ENCODE measurements at regions not wholly inside any gene's neighbourhood (a gene's known extent, or its start where the extent isn't known, plus 50 kb on each side); places are given as distances from the start of the nearest gene placed in this dataset.

- no peak overlapping the region for H3K27ac Mint-ChIP-seq
- H3K4me3 Mint-ChIP-seq = no peak overlapping the region
- no peak for ATAC-seq
- H3K27me3 Mint-ChIP-seq = no peaks in the 10 kb centered on the region
- H3K36me3 Mint-ChIP-seq = no peaks in the 10 kb centered on the region
- no peak for DNase-seq (ENCODE audit: low spot score)
- H3K4me1 Mint-ChIP-seq (ENCODE audit: low read depth in 2 of 2) = no peaks in the 10 kb centered on the region
- peaks cover 1% of the 10 kb centered on the region for H3K9me3 Mint-ChIP-seq
These were observed 145.5 kb downstream of the SLC6A15 start for GRCh38 chr12:84767079-84767478.

- H3K27me3 Mint-ChIP-seq = no peaks in the 10 kb centered on the region
- no peaks in the 10 kb centered on the region for H3K4me1 Mint-ChIP-seq (ENCODE audit: low read depth in 2 of 2)
- peaks cover 3% of the 10 kb centered on the region for H3K9me3 Mint-ChIP-seq
- ATAC-seq (no peak), DNase-seq (ENCODE audit: low spot score) (no peak)
- H3K4me3 Mint-ChIP-seq = no peak overlapping the region
- no peak overlapping the region for H3K27ac Mint-ChIP-seq
- no peaks in the 10 kb centered on the region for H3K36me3 Mint-ChIP-seq
These were observed 146.2 kb downstream of the SLC6A15 start for GRCh38 chr12:84766375-84766774.

DNA sequence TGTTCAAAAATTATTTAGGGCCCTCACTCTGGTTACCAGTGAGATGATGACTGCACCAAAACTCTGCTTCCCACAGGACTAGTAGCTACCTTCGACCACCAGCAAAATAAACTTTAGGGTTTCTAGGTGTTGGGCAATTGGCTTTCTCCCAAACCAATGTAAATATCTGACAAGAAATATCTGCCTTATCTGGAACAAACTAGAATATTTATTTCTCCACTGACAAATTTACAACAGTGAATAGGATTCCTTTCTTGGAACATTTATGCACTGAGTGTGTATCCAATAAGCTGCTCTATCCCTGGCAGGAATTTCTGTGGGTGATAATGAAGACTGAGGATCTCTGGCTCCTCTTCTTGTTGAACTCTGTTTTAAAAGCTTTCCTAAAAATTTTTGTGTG lies 148.6 kb downstream of the SLC6A15 start:
- no peak for DNase-seq (ENCODE audit: low spot score)
- H3K27me3 Mint-ChIP-seq = no peaks in the 10 kb centered on the region
- no peak for ATAC-seq
- H3K4me1 Mint-ChIP-seq (ENCODE audit: low read depth in 2 of 2) = no peaks in the 10 kb centered on the region
- peaks cover 6% of the 10 kb centered on the region for H3K9me3 Mint-ChIP-seq
- H3K4me3 Mint-ChIP-seq = no peak overlapping the region
- H3K36me3 Mint-ChIP-seq = no peaks in the 10 kb centered on the region
- H3K27ac Mint-ChIP-seq = no peak overlapping the region

- H3K9me3 Mint-ChIP-seq = peaks cover 9% of the 10 kb centered on the region
- H3K36me3 Mint-ChIP-seq = peaks cover 1% of the 10 kb centered on the region
- H3K4me3 Mint-ChIP-seq = no peak overlapping the region
- H3K27me3 Mint-ChIP-seq = no peaks in the 10 kb centered on the region
- H3K27ac Mint-ChIP-seq = no peak overlapping the region
- no peaks in the 10 kb centered on the region for H3K4me1 Mint-ChIP-seq (ENCODE audit: low read depth in 2 of 2)
- no peak for DNase-seq (ENCODE audit: low spot score)
- ATAC-seq = no peak
These were observed 149.5 kb downstream of the SLC6A15 start for GRCh38 chr12:84763107-84763506.

- Mint-ChIP-seq H3K4me3 (no peak overlapping the region), H3K27ac (no peak overlapping the region), H3K36me3 (peaks cover 5% of the 10 kb centered on the region), H3K4me1 (ENCODE audit: low read depth in 2 of 2) (no peaks in the 10 kb centered on the region), H3K9me3 (peaks cover 13% of the 10 kb centered on the region), H3K27me3 (no peaks in the 10 kb centered on the region)
- DNase-seq (ENCODE audit: low spot score) (no peak), ATAC-seq (no peak)
These were observed 152.3 kb downstream of the SLC6A15 start for GRCh38 chr12:84760091-84760865.

DNA sequence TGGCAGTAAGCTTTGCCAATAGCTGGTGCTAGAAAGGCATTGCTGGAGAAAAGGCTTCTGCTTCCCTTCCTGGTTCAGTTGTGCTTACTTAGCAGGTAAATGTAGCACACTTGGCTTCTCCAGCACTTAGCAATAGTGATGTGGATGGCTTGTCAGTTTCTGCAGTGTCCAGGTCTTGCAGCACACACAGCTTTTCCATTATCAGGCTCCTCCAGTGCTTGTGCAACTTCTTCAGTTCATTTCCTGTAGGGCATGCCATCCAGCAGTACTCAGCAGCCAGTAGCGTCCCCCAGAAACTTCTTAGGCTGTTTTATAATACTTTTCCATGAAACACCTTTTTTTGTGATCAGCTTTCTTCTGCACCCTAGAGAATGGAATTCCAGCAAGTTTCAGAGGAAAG lies 154.6 kb downstream of the SLC6A15 start:
- Mint-ChIP-seq H3K9me3 (peaks cover 13% of the 10 kb centered on the region), H3K27ac (no peak overlapping the region), H3K27me3 (no peaks in the 10 kb centered on the region), H3K4me3 (no peak overlapping the region), H3K4me1 (ENCODE audit: low read depth in 2 of 2) (no peaks in the 10 kb centered on the region), H3K36me3 (peaks cover 5% of the 10 kb centered on the region)
- ATAC-seq = no peak
- no peak for DNase-seq (ENCODE audit: low spot score)

GRCh38 chr12:84756961-84757360 lies 155.6 kb downstream of the SLC6A15 start:
- peaks cover 5% of the 10 kb centered on the region for H3K36me3 Mint-ChIP-seq
- H3K27me3 Mint-ChIP-seq = no peaks in the 10 kb centered on the region
- H3K9me3 Mint-ChIP-seq = peaks cover 11% of the 10 kb centered on the region
- no peak overlapping the region for H3K27ac Mint-ChIP-seq
- ATAC-seq (no peak), DNase-seq (ENCODE audit: low spot score) (no peak)
- no peak overlapping the region for H3K4me3 Mint-ChIP-seq
- no peaks in the 10 kb centered on the region for H3K4me1 Mint-ChIP-seq (ENCODE audit: low read depth in 2 of 2)

DNA sequence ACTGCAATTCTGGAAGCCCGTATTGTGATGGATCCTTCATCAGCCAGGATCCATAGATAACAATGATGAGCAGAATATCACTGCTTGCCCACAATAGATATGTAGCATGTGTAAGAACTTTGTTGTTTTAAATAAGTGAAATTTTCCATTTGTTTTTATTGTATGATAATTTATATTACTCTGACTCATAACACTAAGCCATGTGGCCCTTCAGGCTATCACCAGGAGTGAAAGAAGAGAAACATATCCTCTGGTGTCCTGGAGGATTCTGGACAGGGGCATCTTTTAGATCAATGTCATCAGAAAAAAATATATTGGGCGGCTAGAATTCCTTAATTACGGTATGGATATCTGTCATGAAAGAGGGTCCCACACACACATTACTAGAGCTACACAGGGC lies 167.5 kb downstream of the SLC6A15 start:
- H3K36me3 Mint-ChIP-seq = no peaks in the 10 kb centered on the region
- H3K9me3 Mint-ChIP-seq = peaks cover 4% of the 10 kb centered on the region
- no peak overlapping the region for H3K4me3 Mint-ChIP-seq
- ATAC-seq (no peak), DNase-seq (ENCODE audit: low spot score) (no peak)
- H3K27me3 Mint-ChIP-seq = no peaks in the 10 kb centered on the region
- no peaks in the 10 kb centered on the region for H3K4me1 Mint-ChIP-seq (ENCODE audit: low read depth in 2 of 2)
- no peak overlapping the region for H3K27ac Mint-ChIP-seq

DNA sequence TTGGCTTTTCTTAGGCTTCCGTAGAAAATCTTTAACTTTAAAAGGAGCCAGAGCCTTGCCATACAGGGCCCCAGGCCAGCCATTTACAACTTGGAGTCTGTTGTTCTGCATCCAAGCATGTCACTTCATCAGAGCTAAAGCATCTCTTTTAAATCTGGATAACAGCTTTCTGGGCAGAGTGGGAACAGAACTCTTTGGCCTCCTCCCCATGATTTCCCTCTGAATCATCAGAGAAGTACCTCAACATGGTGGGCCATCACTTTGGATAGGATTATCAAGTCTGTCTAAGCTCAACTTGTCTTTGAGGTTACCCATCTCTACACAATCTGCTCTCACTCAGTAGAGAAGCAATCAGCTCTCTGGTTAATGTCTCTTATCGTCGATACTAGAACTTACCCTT lies 170.9 kb downstream of the SLC6A15 start:
- Mint-ChIP-seq H3K9me3 (peaks cover 3% of the 10 kb centered on the region), H3K4me3 (no peak overlapping the region), H3K27ac (no peak overlapping the region), H3K27me3 (no peaks in the 10 kb centered on the region), H3K4me1 (ENCODE audit: low read depth in 2 of 2) (no peaks in the 10 kb centered on the region), H3K36me3 (no peaks in the 10 kb centered on the region)
- DNase-seq (ENCODE audit: low spot score) = no peak
- no peak for ATAC-seq

- no peaks in the 10 kb centered on the region for H3K4me1 Mint-ChIP-seq (ENCODE audit: low read depth in 2 of 2)
- ATAC-seq = no peak
- H3K27ac Mint-ChIP-seq = no peak overlapping the region
- DNase-seq (ENCODE audit: low spot score) = no peak
- no peak overlapping the region for H3K4me3 Mint-ChIP-seq
- H3K27me3 Mint-ChIP-seq = no peaks in the 10 kb centered on the region
- peaks cover 4% of the 10 kb centered on the region for H3K9me3 Mint-ChIP-seq
- H3K36me3 Mint-ChIP-seq = no peaks in the 10 kb centered on the region
These were observed 171.6 kb downstream of the SLC6A15 start for GRCh38 chr12:84741031-84741430.

DNA sequence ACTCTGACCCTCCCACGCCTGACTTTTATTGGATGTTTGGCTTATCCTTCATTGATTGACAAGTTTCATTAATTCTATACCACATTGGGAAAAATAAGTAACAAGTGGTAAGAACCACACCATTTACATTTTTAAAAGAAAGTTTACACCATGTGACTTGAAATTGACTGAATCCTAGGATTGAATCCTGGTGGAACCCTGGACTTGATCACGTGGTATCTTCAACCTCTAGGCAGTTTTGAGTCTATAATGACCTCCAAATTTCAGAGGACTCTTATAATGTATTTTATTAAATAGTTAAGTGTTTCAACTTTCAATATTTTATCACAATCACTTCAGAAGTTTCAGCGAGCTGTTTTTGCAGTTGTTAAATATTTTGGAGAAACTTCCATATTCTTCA lies 172.0 kb downstream of the SLC6A15 start:
- Mint-ChIP-seq H3K4me3 (no peak overlapping the region), H3K27ac (no peak overlapping the region), H3K4me1 (ENCODE audit: low read depth in 2 of 2) (no peaks in the 10 kb centered on the region), H3K36me3 (no peaks in the 10 kb centered on the region), H3K9me3 (peaks cover 4% of the 10 kb centered on the region), H3K27me3 (no peaks in the 10 kb centered on the region)
- no peak for DNase-seq (ENCODE audit: low spot score)
- no peak for ATAC-seq

GRCh38 chr12:84738481-84738972 lies 174.1 kb downstream of the SLC6A15 start:
- H3K4me3 Mint-ChIP-seq = no peak overlapping the region
- H3K9me3 Mint-ChIP-seq = peaks cover 8% of the 10 kb centered on the region
- no peaks in the 10 kb centered on the region for H3K4me1 Mint-ChIP-seq (ENCODE audit: low read depth in 2 of 2)
- no peaks in the 10 kb centered on the region for H3K36me3 Mint-ChIP-seq
- H3K27me3 Mint-ChIP-seq = no peaks in the 10 kb centered on the region
- DNase-seq (ENCODE audit: low spot score) (no peak), ATAC-seq (no peak)
- H3K27ac Mint-ChIP-seq = no peak overlapping the region

DNA sequence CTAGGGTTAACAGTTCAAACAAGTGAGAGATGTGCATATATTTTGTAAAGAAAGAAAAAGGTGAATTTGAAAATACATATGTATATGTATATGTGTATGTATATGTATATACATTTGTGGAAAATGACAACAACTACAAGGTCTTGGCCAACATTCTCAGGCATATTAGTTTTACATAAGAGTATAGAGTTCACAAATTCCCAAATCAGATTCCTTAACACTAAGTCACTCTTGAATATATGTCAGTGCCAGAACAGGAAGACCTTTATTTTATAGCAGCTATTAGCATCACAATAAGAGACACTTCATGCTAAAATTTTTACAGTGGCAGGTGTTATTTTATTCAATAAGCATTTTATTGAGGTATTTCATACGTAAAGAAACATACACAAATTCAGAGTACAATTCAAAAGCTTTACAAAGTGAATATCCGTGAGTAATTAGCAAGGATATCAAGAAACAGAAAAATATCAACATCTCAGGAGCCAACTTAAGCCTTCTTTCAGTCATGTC lies 179.7 kb downstream of the SLC6A15 start:
- peaks cover 8% of the 10 kb centered on the region for H3K9me3 Mint-ChIP-seq
- H3K4me3 Mint-ChIP-seq = no peak overlapping the region
- no peaks in the 10 kb centered on the region for H3K27me3 Mint-ChIP-seq
- no peak overlapping the region for H3K27ac Mint-ChIP-seq
- ATAC-seq = no peak
- H3K36me3 Mint-ChIP-seq = no peaks in the 10 kb centered on the region
- no peak for DNase-seq (ENCODE audit: low spot score)
- no peaks in the 10 kb centered on the region for H3K4me1 Mint-ChIP-seq (ENCODE audit: low read depth in 2 of 2)

DNA sequence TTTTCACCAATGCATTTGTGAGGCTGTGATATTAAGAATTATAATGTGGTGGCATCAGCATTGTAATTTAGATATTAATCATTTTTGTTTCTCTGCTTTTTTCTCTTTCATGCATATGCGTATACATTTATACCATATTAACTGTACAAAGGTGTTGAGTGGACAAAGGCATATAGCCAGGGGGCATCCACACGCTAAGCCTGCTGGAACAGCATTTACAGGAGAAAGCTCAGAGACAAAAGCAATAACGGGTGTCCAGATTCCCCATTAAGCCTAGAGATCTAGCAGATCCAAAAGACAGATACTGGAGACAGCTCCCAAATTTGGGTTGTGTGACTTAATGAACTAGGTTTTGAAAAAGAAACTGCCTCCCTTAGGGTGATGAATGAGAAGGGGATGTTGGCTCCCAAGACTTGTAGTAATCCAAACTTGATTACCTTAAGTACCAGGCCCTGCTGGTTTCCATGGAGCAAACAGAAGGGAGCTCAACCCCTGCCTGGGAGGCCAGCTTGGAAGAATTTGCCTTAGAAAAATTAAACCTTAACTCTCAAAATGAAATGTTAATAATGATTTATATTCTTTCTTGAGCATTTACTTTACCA lies 181.9 kb downstream of the SLC6A15 start:
- Mint-ChIP-seq H3K4me3 (no peak overlapping the region), H3K9me3 (peaks cover 4% of the 10 kb centered on the region), H3K27me3 (no peaks in the 10 kb centered on the region), H3K36me3 (no peaks in the 10 kb centered on the region), H3K4me1 (ENCODE audit: low read depth in 2 of 2) (no peaks in the 10 kb centered on the region), H3K27ac (no peak overlapping the region)
- DNase-seq (ENCODE audit: low spot score) = no peak
- ATAC-seq = no peak

Data from natural killer cell treated with Interleukin-12 subunit alpha and Interleukin-12 subunit beta and Interleukin-15 and Interleukin-18, amount 100 ng/mL, for 72 hours (primary cell).